Ovary (tissue), 7 donors: ENCODE measurements at regions not wholly inside any gene's neighbourhood (a gene's known extent, or its start where the extent isn't known, plus 50 kb on each side); places are given as distances from the start of the nearest gene placed in this dataset.

Experiments used
- DNase-seq, 5 donors: peaks; one replicate each; pipeline ENCODE4 v3.0.0-alpha.2; 2019 to 2020
- H3K27ac ChIP-seq, 2 donors: fragments of 200-600 bp; one replicate each; pipeline versions ENCODE4 v1.5.1 to v1.8.0; 2019 to 2022
- H3K27me3 ChIP-seq: fragments of 200-600 bp; one replicate; pipeline ENCODE4 v1.8.0; 2022
- H3K36me3 ChIP-seq: fragments of 200-600 bp; sonication (generic); one replicate; pipeline ENCODE4 v1.5.1; 2019
- H3K4me1 ChIP-seq: one replicate; pipeline ENCODE4 v1.8.1; 2013; ENCODE audit warnings: mild to moderate bottlenecking, moderate library complexity; ENCODE audit not compliant: insufficient read depth
- H3K4me3 ChIP-seq: fragments of 200-600 bp; sonication (generic); one replicate; pipeline ENCODE4 v1.5.1; 2017
- H3K9me3 ChIP-seq, 2 donors: fragments of 200-600 bp in 1 of 2; sonication (generic) in 1 of 2; one replicate each; pipeline versions ENCODE4 v1.5.1 to v1.8.1; 2013 to 2019; ENCODE audit warnings: mild to moderate bottlenecking in 1 of 2, moderate library complexity in 1 of 2
- CTCF ChIP-seq, 3 donors: fragments of 450-650 bp in 2 of 3; fragments of 200-600 bp in 1 of 3; IDR thresholded peaks; one replicate each; pipeline versions ENCODE4 v1.5.1 to v1.8.0; 2016 to 2022; ENCODE audit warnings: antibody characterized with exemption in 3 of 3, mild to moderate bottlenecking in 1 of 3
- EP300 ChIP-seq: sonication (generic); formaldehyde crosslinking; IDR thresholded peaks from one replicate; pipeline ENCODE4 v1.6.1; 2017; ENCODE audit warnings: antibody characterized with exemption
- POLR2A ChIP-seq: fragments of 450-650 bp; IDR thresholded peaks from one replicate; pipeline ENCODE4 v1.6.1; 2017; ENCODE audit warnings: antibody characterized with exemption, mild to moderate bottlenecking, moderate library complexity
- WGBS, 3 donors: extraction: QIAGEN DNeasy Blood & Tissue Kit in 1 of 3; methylation state at CpG; one replicate each; pipeline versions ENCODE4 v1.1.5 to v1.1.7; 2013 to 2017; 5-methylcytosine and 5-hydroxymethylcytosine counted together
- intact Hi-C, 4 donors: fragments of 100-400 bp; cut with DNase I; formaldehyde crosslinking; loops; one replicate each; pipeline versions ENCODE4 v1.11.0 to v1.15.1; 2022 to 2023
- donor health status: DM: no; HTN: no; CAD: no; lungs with moderate emphysema.
- donor health status: DM: no; HTN: no; CAD: no.
- donor health status: Bipolar disorder and iron deficiency.
- donor health status: DM: no; HTN: no; CAD: no.
- donor health status: DM: yes; HTN: yes; CAD: no.

- intact Hi-C loops, result no loop called here
- TF ChIP-seq CTCF (IDR thresholded peaks at IDR 0.05), result no peak
- TF ChIP-seq EP300, result no peak
- no peak for TF ChIP-seq POLR2A
- no peaks in the 10 kb centered on the region for H3K4me1 ChIP-seq
- no peak for DNase-seq
- H3K4me3 ChIP-seq, result no peak overlapping the region
- no peaks in the 10 kb centered on the region for H3K36me3 ChIP-seq
- 93 to 97% (median 94%) methylated on average over 1 of the region's 1 CpG for whole genome bisulfite sequencing, 3 donors
- H3K27ac ChIP-seq, result no peak overlapping the region
- no peaks in the 10 kb centered on the region for H3K27me3 ChIP-seq
- no peaks in the 10 kb centered on the region for H3K9me3 ChIP-seq
These were observed 72.0 kb downstream of the C3orf38 start for GRCh38 chr3:88221726-88222125.

- Histone ChIP-seq H3K4me3 (no peak overlapping the region), H3K4me1 (no peaks in the 10 kb centered on the region), H3K27me3 (no peaks in the 10 kb centered on the region), H3K9me3 (no peaks in the 10 kb centered on the region), H3K27ac (no peak overlapping the region), H3K36me3 (no peaks in the 10 kb centered on the region)
- no peak for TF ChIP-seq POLR2A
- TF ChIP-seq EP300, result no peak
- no peak for TF ChIP-seq CTCF (IDR thresholded peaks at IDR 0.05)
- WGBS, 3 donors, result 89 to 93% (median 92%) methylated on average over 2 of the region's 2 CpGs
- intact Hi-C loops, result no loop called here
- DNase-seq, result no peak
These were observed 72.6 kb downstream of the C3orf38 start for GRCh38 chr3:88222343-88222742.

- TF ChIP-seq POLR2A, result no peak
- TF ChIP-seq CTCF (IDR thresholded peaks at IDR 0.05), result no peak
- Histone ChIP-seq H3K27ac (no peak overlapping the region), H3K4me1 (no peaks in the 10 kb centered on the region), H3K36me3 (no peaks in the 10 kb centered on the region), H3K27me3 (no peaks in the 10 kb centered on the region), H3K9me3 (no peaks in the 10 kb centered on the region), H3K4me3 (no peak overlapping the region)
- intact Hi-C loops, result no loop called here
- 87 to 90% (median 89%) methylated on average over 8 of the region's 8 CpGs for WGBS, 3 donors
- DNase-seq, result no peak
These were observed 75.7 kb downstream of the C3orf38 start for GRCh38 chr3:88225326-88226008.

- intact Hi-C loops, result no loop called here
These were observed 77.2 kb downstream of the C3orf38 start for GRCh38 chr3:88226910-88227309.

More at GRCh38 chr3:88226910-88227309, 77.2 kb downstream of the C3orf38 start:
- no peaks in the 10 kb centered on the region for H3K4me1 ChIP-seq
- no peak overlapping the region for H3K4me3 ChIP-seq
- H3K36me3 ChIP-seq, result no peaks in the 10 kb centered on the region
- no peak for DNase-seq
- no peak overlapping the region for H3K27ac ChIP-seq
- no peaks in the 10 kb centered on the region for H3K9me3 ChIP-seq
- H3K27me3 ChIP-seq, result no peaks in the 10 kb centered on the region
- WGBS, 3 donors, result 60 to 85% (median 61%) methylated on average over 3 of the region's 3 CpGs
- TF ChIP-seq EP300, result no peak
- no peak for TF ChIP-seq CTCF (IDR thresholded peaks at IDR 0.05)
- TF ChIP-seq POLR2A, result no peak
